Endometrial microvascular endothelial cells (primary cell): ENCODE measurements at regions not wholly inside any gene's neighbourhood (a gene's known extent, or its start where the extent isn't known, plus 50 kb on each side); places are given as distances from the start of the nearest gene placed in this dataset.

ENCODE experiments used
- in situ Hi-C: cut with HindIII; loops from 2 replicates; pipeline ENCODE4 v1.10.0; 2017; ENCODE audit warnings: low sequenced_read_pairs, low pct_unique_long_range_greater_than_20kb; ENCODE audit errors: inconsistent ontology term

- in situ Hi-C loops, result no loop called here
Observed at GRCh38 chr14:54316652-54317051, 80.2 kb upstream of the CDKN3 start.

- in situ Hi-C loops, result no loop called here
Observed at GRCh38 chr14:54317391-54317790, 79.4 kb upstream of the CDKN3 start.

GRCh38 chr14:54322246-54322645, 74.6 kb upstream of the CDKN3 start:
- in situ Hi-C loops, result no loop called here

- in situ Hi-C loops, result no loop called here
Observed at GRCh38 chr14:54322701-54323337, 74.0 kb upstream of the CDKN3 start.

- in situ Hi-C loops, result loop anchor here (25.0 kb wide), 2 partner anchors 788 to 888 kb away; no protein-coding TSS in a partner anchor
Observed at GRCh38 chr14:54325766-54326165, 71.0 kb upstream of the CDKN3 start.

- in situ Hi-C loops, result loop anchor here (25.0 kb wide), 2 partner anchors 792 to 892 kb away; no protein-coding TSS in a partner anchor
Observed at GRCh38 chr14:54329082-54329695, 67.6 kb upstream of the CDKN3 start.

- in situ Hi-C loops, result loop anchor here (10.0 to 25.0 kb wide), 3 partner anchors 356 to 894 kb away; no protein-coding TSS in a partner anchor
Observed at GRCh38 chr14:54330876-54331275, 65.9 kb upstream of the CDKN3 start.

- in situ Hi-C loops, result loop anchor here (10.0 to 25.0 kb wide), 3 partner anchors 357 to 894 kb away; no protein-coding TSS in a partner anchor
Observed at GRCh38 chr14:54331516-54331915, 65.3 kb upstream of the CDKN3 start.

- in situ Hi-C loops, result loop anchor here (10.0 to 25.0 kb wide), 3 partner anchors 358 to 895 kb away; no protein-coding TSS in a partner anchor
Observed at GRCh38 chr14:54332490-54332889, 64.3 kb upstream of the CDKN3 start.

GRCh38 chr14:54333511-54333910, 63.3 kb upstream of the CDKN3 start:
- in situ Hi-C loops, result loop anchor here (10.0 to 25.0 kb wide), 3 partner anchors 359 to 896 kb away; no protein-coding TSS in a partner anchor

- in situ Hi-C loops, result loop anchor here (10.0 to 25.0 kb wide), 3 partner anchors 361 to 898 kb away; no protein-coding TSS in a partner anchor
Observed at GRCh38 chr14:54335569-54336155, 61.1 kb upstream of the CDKN3 start.

- in situ Hi-C loops, result loop anchor here (10.0 to 25.0 kb wide), 3 partner anchors 363 to 900 kb away; no protein-coding TSS in a partner anchor
Observed at GRCh38 chr14:54337314-54337713, 59.5 kb upstream of the CDKN3 start.

- in situ Hi-C loops, result loop anchor here (10.0 to 25.0 kb wide), 3 partner anchors 364 to 902 kb away; no protein-coding TSS in a partner anchor
Observed at GRCh38 chr14:54338696-54339317, 58.0 kb upstream of the CDKN3 start.

GRCh38 chr14:54339771-54340170, 57.0 kb upstream of the CDKN3 start:
- in situ Hi-C loops, result loop anchor here (10.0 to 25.0 kb wide), 3 partner anchors 365 to 902 kb away; no protein-coding TSS in a partner anchor

GRCh38 chr14:54342806-54343205, 54.0 kb upstream of the CDKN3 start:
- in situ Hi-C loops, result loop anchor here (25.0 kb wide), 2 partner anchors 806 to 906 kb away; no protein-coding TSS in a partner anchor

- in situ Hi-C loops, result loop anchor here (25.0 kb wide), 2 partner anchors 806 to 906 kb away; no protein-coding TSS in a partner anchor
Observed at GRCh38 chr14:54343272-54344121, 53.3 kb upstream of the CDKN3 start.

GRCh38 chr14:54344445-54344844, 52.4 kb upstream of the CDKN3 start:
- in situ Hi-C loops, result loop anchor here (25.0 kb wide), 2 partner anchors 807 to 907 kb away; no protein-coding TSS in a partner anchor

- in situ Hi-C loops, result loop anchor here (25.0 kb wide), 2 partner anchors 809 to 909 kb away; no protein-coding TSS in a partner anchor
Observed at GRCh38 chr14:54346257-54346656, 50.5 kb upstream of the CDKN3 start.
